H1 (cell line): ENCODE measurements at regions not wholly inside any gene's neighbourhood (a gene's known extent, or its start where the extent isn't known, plus 50 kb on each side); places are given as distances from the start of the nearest gene placed in this dataset.

ENCODE experiments used
- CTCF ChIA-PET: fragments of 300-600 bp; sonication (Branson Sonifier 250); formaldehyde crosslinking; loops from one replicate; lab custom pipeline; 2021; ENCODE audit not compliant: partially characterized antibody; lab: Charles Lee
- POLR2A ChIA-PET: fragments of 300-600 bp; sonication (Branson Sonifier 250); formaldehyde crosslinking; loops from one replicate; lab custom pipeline; 2021; ENCODE audit warnings: inconsistent platforms; ENCODE audit not compliant: partially characterized antibody; lab: Charles Lee
- DNase-seq, 2 experiments: peaks; one replicate each; pipeline versions ENCODE4 v3.0.0 to v3.0.0-alpha.2; 2010 to 2022; ENCODE audit warnings: low spot score in 2 of 2, low read depth in 1 of 2, mixed read lengths in 1 of 2
- FAIRE-seq: peaks from 2 replicates; lab custom pipeline; 2011; peaks lifted over from hg19 to GRCh38; lab: Jason Lieb, UNC
- H2AFZ ChIP-seq: 2 replicates; pipeline ENCODE4 v1.8.1; 2012; ENCODE audit warnings: low read length, inconsistent platforms
- H2AK5ac ChIP-seq: 2 replicates; pipeline ENCODE4 v1.6.1; 2013; ENCODE audit warnings: low read depth, low read length
- H2BK120ac ChIP-seq: replicated peaks from 2 replicates; pipeline ENCODE3; 2013; ENCODE audit warnings: low read depth, low read length, inconsistent platforms
- H2BK12ac ChIP-seq: 2 replicates; pipeline ENCODE4 v1.6.1; 2013; ENCODE audit warnings: low read depth, low read length
- H2BK15ac ChIP-seq: 2 replicates; pipeline ENCODE4 v1.6.1; 2013; ENCODE audit warnings: low read length
- H2BK20ac ChIP-seq: 2 replicates; pipeline ENCODE4 v1.6.1; 2013; ENCODE audit warnings: low read length
- H2BK5ac ChIP-seq: 2 replicates; pipeline ENCODE4 v1.6.1; 2013; ENCODE audit warnings: low read depth, low read length
- H3K14ac ChIP-seq: 2 replicates; pipeline ENCODE4 v1.6.1; 2013; ENCODE audit warnings: inconsistent platforms; ENCODE audit not compliant: insufficient read length
- H3K18ac ChIP-seq: 2 replicates; pipeline ENCODE4 v1.6.1; 2013; ENCODE audit warnings: low read length; ENCODE audit errors: extremely low read depth
- H3K23ac ChIP-seq: 2 replicates; pipeline ENCODE4 v1.6.1; 2013; ENCODE audit warnings: inconsistent platforms; ENCODE audit not compliant: insufficient read length
- H3K23me2 ChIP-seq: 2 replicates; pipeline ENCODE4 v1.6.1; 2013; ENCODE audit warnings: low read depth, low read length
- H3K27ac ChIP-seq: 2 replicates; pipeline ENCODE4 v1.6.1; 2011; ENCODE audit warnings: low read depth, low read length, inconsistent platforms
- H3K27me3 ChIP-seq, 4 experiments: replicated peaks in 1 of 4; 1 replicate in 1 of 4; 2 replicates in 3 of 4; pipeline versions ENCODE4 v1.6.1 to v1.8.1; 2011 to 2013; ENCODE audit warnings: low read length in 3 of 4, mild to moderate bottlenecking in 3 of 4, inconsistent platforms in 2 of 4, mixed read lengths in 2 of 4, moderate library complexity in 1 of 4; ENCODE audit not compliant: control insufficient read depth in 3 of 4, insufficient read depth in 3 of 4; ENCODE audit errors: extremely low read depth in 1 of 4
- H3K36me3 ChIP-seq, 4 experiments: 2 replicates each; pipeline versions ENCODE4 v1.6.1 to v1.8.1; 2011 to 2013; ENCODE audit warnings: mild to moderate bottlenecking in 4 of 4, low read length in 3 of 4, moderate library complexity in 2 of 4, control low read depth in 1 of 4, inconsistent platforms in 1 of 4; ENCODE audit not compliant: insufficient read depth in 4 of 4, control insufficient read depth in 2 of 4
- H3K4ac ChIP-seq: replicated peaks from 2 replicates; pipeline ENCODE3; 2013; ENCODE audit warnings: low read length, low read depth, mixed read lengths, inconsistent platforms; ENCODE audit not compliant: insufficient read length
- H3K4me1 ChIP-seq, 4 experiments: replicated peaks in 1 of 4; 1 replicate in 1 of 4; 2 replicates in 3 of 4; pipeline versions ENCODE4 v1.6.1 to v1.8.1; 2011 to 2013; ENCODE audit warnings: low read length in 3 of 4, inconsistent platforms in 2 of 4, mixed read lengths in 1 of 4; ENCODE audit not compliant: insufficient read depth in 4 of 4, control insufficient read depth in 3 of 4
- H3K4me2 ChIP-seq, 2 experiments: 2 replicates each; pipeline versions ENCODE4 v1.6.1 to v1.8.1; 2011 to 2013; ENCODE audit warnings: low read depth in 2 of 2, low read length in 2 of 2, control low read depth in 1 of 2, inconsistent platforms in 1 of 2, mild to moderate bottlenecking in 1 of 2; ENCODE audit not compliant: insufficient read depth in 1 of 2
- H3K4me3 ChIP-seq, 4 experiments: fragments of 200-600, 300-600 bp in 1 of 4; sonication (generic), shearing (Covaris generic), sonication (Bioruptor Twin) in 1 of 4; 2 replicates each; pipeline versions ENCODE4 v1.5.1 to v1.8.1; 2011 to 2016; ENCODE audit warnings: low read length in 4 of 4, low read depth in 3 of 4, control low read depth in 2 of 4, inconsistent platforms in 2 of 4, mild to moderate bottlenecking in 2 of 4, mixed read lengths in 1 of 4, moderate library complexity in 1 of 4; ENCODE audit not compliant: insufficient read depth in 2 of 4; ENCODE audit errors: extremely low read depth in 1 of 4
- H3K56ac ChIP-seq: replicated peaks from 2 replicates; pipeline ENCODE3; 2013; ENCODE audit warnings: low read depth, mild to moderate bottlenecking, mixed read lengths, low read length, inconsistent platforms; ENCODE audit not compliant: insufficient read length
- H3K79me1 ChIP-seq: 2 replicates; pipeline ENCODE4 v1.6.1; 2013; ENCODE audit warnings: low read depth, low read length, control low read depth
- H3K79me2 ChIP-seq, 2 experiments: 2 replicates each; pipeline versions ENCODE4 v1.6.1 to v1.8.1; 2012 to 2013; ENCODE audit warnings: low read length in 2 of 2, mild to moderate bottlenecking in 2 of 2, inconsistent platforms in 1 of 2; ENCODE audit not compliant: insufficient read depth in 2 of 2, control insufficient read depth in 1 of 2
- H3K9ac ChIP-seq, 4 experiments: replicated peaks in 1 of 4; 1 replicate in 1 of 4; 2 replicates in 3 of 4; pipeline versions ENCODE4 v1.6.1 to v1.8.1; 2011 to 2013; ENCODE audit warnings: low read depth in 3 of 4, low read length in 3 of 4, control low read depth in 2 of 4, mild to moderate bottlenecking in 2 of 4, moderate library complexity in 2 of 4, inconsistent platforms in 1 of 4; ENCODE audit errors: extremely low read depth in 1 of 4
- H3K9me3 ChIP-seq, 2 experiments: 2 replicates each; pipeline versions ENCODE4 v1.6.1 to v1.8.1; 2012 to 2013; ENCODE audit warnings: mild to moderate bottlenecking in 2 of 2, moderate library complexity in 2 of 2, control low read depth in 1 of 2, inconsistent platforms in 1 of 2, low read depth in 1 of 2, low read length in 1 of 2, mixed read lengths in 1 of 2; ENCODE audit not compliant: insufficient read depth in 2 of 2
- H4K20me1 ChIP-seq, 2 experiments: replicated peaks in 1 of 2; 2 replicates each; pipeline versions ENCODE3 to v1.8.1; 2011 to 2013; ENCODE audit warnings: inconsistent platforms in 2 of 2, low read length in 2 of 2, mild to moderate bottlenecking in 1 of 2; ENCODE audit not compliant: insufficient read depth in 2 of 2, control insufficient read depth in 1 of 2
- H4K5ac ChIP-seq: 2 replicates; pipeline ENCODE4 v1.6.1; 2013; ENCODE audit warnings: low read length, low read depth, mixed read lengths, inconsistent platforms; ENCODE audit not compliant: insufficient read length
- H4K8ac ChIP-seq: 2 replicates; pipeline ENCODE4 v1.8.0; 2013; ENCODE audit warnings: mild to moderate bottlenecking, moderate library complexity, low read length, inconsistent platforms; ENCODE audit not compliant: insufficient read depth; ENCODE audit errors: extremely low read depth
- H4K91ac ChIP-seq: replicated peaks from 2 replicates; pipeline ENCODE3; 2013; ENCODE audit warnings: low read length, mixed read lengths, inconsistent platforms; ENCODE audit not compliant: insufficient read length
- CBX5 ChIP-seq: fragments of 300-800, 300-1000 bp; sonication (generic); IDR thresholded peaks from 2 replicates; pipeline ENCODE4 v1.7.1; 2016; ENCODE audit warnings: antibody characterized with exemption, low read length, low read depth
- POLR2AphosphoS5 ChIP-seq: IDR thresholded peaks from 2 replicates; pipeline ENCODE4 v1.6.1; 2011; ENCODE audit warnings: low read depth, low read length
- RBBP5 ChIP-seq: IDR thresholded peaks from 2 replicates; pipeline ENCODE4 v1.7.1; 2012; ENCODE audit warnings: low read depth, mild to moderate bottlenecking, inconsistent platforms, low read length, moderate library complexity, borderline replicate concordance
- TEAD4 ChIP-seq: IDR thresholded peaks from 2 replicates; pipeline ENCODE4 v1.6.1; 2012; ENCODE audit warnings: low read depth, low read length, inconsistent platforms, mixed read lengths
- WGBS, 2 experiments: shearing (Covaris generic) in 1 of 2; methylation state at CpG; one replicate each; pipeline versions ENCODE4 v1.1.6 to v1.1.7; 2013 to 2015; ENCODE audit warnings: low lambda C conversion rate in 2 of 2, mixed read lengths in 2 of 2, inconsistent platforms in 1 of 2, low coverage in 1 of 2, missing lambda C conversion rate in 1 of 2; ENCODE audit not compliant: insufficient replicate concordance in 2 of 2, insufficient coverage in 1 of 2, insufficient read length in 1 of 2; ENCODE audit errors: extremely low coverage in 1 of 2, missing lambda C conversion rate in 1 of 2; 5-methylcytosine and 5-hydroxymethylcytosine counted together

- POLR2A ChIA-PET = no interaction called here
- H2AFZ ChIP-seq = no peak overlapping the region
Observed at GRCh38 chr4:123317211-123317610, 79.4 kb upstream of the SPRY1 start.

More at GRCh38 chr4:123317211-123317610, 79.4 kb upstream of the SPRY1 start:
- Histone ChIP-seq H3K18ac (no peak overlapping the region), H3K79me1 (no peaks in the 10 kb centered on the region), H3K27me3 (no peaks in the 10 kb centered on the region), H3K14ac (no peak overlapping the region), H3K9ac (no peak overlapping the region), H4K20me1 (no peaks in the 10 kb centered on the region), H3K4me2 (no peak overlapping the region), H3K79me2 (no peaks in the 10 kb centered on the region), H3K4me1 (peaks cover 0 to 6% (median under 1%) of the 10 kb centered on the region in 4 experiments; a peak in 1 of 7 replicates), H2BK5ac (no peak overlapping the region), H3K56ac (no peak overlapping the region), H3K4ac (no peak overlapping the region), H2BK15ac (no peak overlapping the region), H2BK12ac (no peak overlapping the region), H3K23me2 (no peaks in the 10 kb centered on the region), H2AK5ac (no peak overlapping the region), H4K5ac (no peak overlapping the region)
- CTCF ChIA-PET = interaction anchor here (0.6 to 1.2 kb wide), 3 partner anchors 9 to 284 kb away, joined by 3 read pairs; no protein-coding TSS in a partner anchor
- DNase-seq (no peak), FAIRE-seq (no peak)
- 94% methylated on average over 1 of the region's 2 CpGs; no CpG with 5 or more reads in 1 of the 2 experiments for WGBS, 2 experiments
- TF ChIP-seq POLR2AphosphoS5 (no peak), TEAD4 (no peak), RBBP5 (no peak), CBX5 (no peak)
- TF ChIP-seq, all 59 proteins: peak for 0
- Histone ChIP-seq H3K36me3 (peaks cover 0 to 7% (median 1%) of the 10 kb centered on the region in 4 experiments; a peak in 4 of 8 replicates), H4K91ac (no peak overlapping the region), H2BK120ac (no peak overlapping the region), H4K8ac (no peak overlapping the region), H2BK20ac (no peak overlapping the region), H3K27ac (no peak overlapping the region), H3K4me3 (no peak overlapping the region), H3K23ac (no peak overlapping the region), H3K9me3 (peaks cover 0 to 7% of the 10 kb centered on the region in 2 experiments; a peak in 2 of 4 replicates)
